ENCODE measurements at regions not wholly inside any gene's neighbourhood (a gene's known extent, or its start where the extent isn't known, plus 50 kb on each side); places are given as distances from the start of the nearest gene placed in this dataset.
"Not testable (repeated sequence)": the region's sequence is repeated elsewhere in the genome, so short reads cannot be mapped to it uniquely, and the experiment has no call there.

DNA sequence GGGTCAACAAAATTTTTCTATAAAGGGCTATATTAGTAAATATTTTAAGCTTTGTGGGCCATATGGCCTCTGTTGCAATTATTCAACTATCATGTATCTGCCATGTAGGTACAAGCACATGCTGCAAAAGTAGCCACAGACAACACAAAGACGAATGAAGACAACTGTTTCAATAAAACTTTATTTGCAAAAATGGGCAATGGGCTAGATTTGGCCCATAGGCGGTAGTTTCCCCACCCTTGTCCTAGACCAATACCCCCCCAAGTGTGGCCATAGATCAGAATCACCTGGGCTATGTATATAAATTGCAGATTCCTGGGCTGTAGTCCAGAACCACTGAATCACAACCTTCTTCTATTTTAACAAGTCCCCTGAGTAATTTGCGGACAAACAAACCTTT is 331.0 kb upstream of the PSMD7 start:
- no peak for DNase-seq (ENCODE audit: low read depth, low spot score)

- no peak for DNase-seq (ENCODE audit: low read depth, low spot score)
These were observed 339.8 kb upstream of the PSMD7 start for GRCh38 chr16:73956587-73957494.

- no peak for DNase-seq (ENCODE audit: low read depth, low spot score)
These were observed 340.9 kb upstream of the PSMD7 start for GRCh38 chr16:73955702-73956101.

DNA sequence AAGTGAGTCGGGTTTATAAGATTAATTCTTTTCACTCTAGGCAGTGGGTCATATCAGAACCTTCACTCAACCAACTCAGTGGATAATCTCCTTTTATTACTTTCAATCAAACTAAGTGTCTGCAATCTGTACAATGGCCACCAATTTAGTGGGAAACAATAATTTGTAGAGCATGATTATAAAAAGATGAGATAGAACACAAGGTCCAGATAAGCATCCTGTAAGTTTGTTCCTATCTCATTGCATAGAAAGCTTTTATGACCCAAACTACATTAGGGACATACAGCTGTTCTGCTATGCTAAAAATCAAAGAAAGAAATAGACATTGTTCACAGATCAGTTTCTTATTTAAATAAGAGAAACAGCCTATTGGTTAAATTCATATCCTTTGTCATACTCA is 341.4 kb upstream of the PSMD7 start:
- no peak for DNase-seq (ENCODE audit: low read depth, low spot score)

DNA sequence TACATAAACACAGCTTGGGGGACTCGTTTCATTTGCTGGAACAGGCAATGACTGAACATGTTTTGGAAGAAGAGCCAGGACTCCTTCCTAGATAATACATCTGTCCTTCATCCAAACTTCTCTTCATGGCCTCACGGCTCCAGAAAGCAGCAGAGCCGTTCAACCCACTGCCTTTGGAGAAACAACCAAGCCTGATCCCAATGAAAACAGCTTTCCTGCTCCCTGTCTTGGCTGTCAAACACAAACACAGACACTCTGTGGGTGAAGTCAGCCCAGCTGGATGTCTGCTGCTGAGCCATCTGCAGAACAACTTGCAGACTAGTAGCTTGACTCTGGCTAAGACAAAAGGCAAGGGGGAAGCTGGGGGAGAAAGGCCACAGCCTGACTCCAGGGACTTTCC is 345.1 kb upstream of the PSMD7 start:
- no peak for DNase-seq (ENCODE audit: low read depth, low spot score)

DNA sequence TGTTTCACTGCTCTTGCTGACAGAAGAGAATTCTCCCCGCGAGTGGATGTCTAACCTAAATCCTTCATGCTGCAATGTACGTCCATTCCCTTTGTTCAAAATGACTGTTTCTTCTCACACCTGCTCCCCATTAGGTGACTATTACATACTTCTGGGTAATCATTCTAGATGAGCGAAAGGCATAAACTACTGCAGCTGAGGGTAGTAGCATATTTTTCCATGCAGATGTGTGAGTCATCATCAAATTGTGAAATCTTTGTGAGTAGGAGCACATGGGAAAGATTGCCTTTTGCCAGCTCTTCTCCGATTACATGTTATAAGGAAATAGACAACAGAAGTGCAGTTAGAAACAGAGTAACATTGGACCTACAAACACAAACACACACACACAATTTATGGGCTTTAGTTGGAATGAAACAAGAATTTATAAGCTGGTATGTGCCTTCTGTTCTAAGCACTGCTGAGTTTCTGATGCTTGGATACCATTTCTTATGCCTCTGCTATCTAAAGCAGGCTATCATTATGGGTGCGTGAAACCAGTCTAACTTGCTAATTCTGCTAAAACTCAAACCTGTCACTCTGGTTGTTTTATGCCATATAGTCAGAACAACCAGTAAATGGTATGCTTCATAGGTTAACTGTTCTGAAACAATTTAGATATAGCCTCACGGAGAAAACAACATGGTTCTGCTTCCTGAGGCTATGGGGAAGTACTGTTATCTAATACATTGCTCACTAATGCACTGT is 346.9 kb upstream of the PSMD7 start:
- no peak for DNase-seq (ENCODE audit: low read depth, low spot score)

GRCh38 chr16:73945631-73946030 is 351.0 kb upstream of the PSMD7 start:
- DNase-seq (ENCODE audit: low read depth, low spot score) = no peak

- not testable (repeated sequence) for DNase-seq (ENCODE audit: low read depth, low spot score)
These were observed 353.4 kb upstream of the PSMD7 start for GRCh38 chr16:73943184-73943583.

DNA sequence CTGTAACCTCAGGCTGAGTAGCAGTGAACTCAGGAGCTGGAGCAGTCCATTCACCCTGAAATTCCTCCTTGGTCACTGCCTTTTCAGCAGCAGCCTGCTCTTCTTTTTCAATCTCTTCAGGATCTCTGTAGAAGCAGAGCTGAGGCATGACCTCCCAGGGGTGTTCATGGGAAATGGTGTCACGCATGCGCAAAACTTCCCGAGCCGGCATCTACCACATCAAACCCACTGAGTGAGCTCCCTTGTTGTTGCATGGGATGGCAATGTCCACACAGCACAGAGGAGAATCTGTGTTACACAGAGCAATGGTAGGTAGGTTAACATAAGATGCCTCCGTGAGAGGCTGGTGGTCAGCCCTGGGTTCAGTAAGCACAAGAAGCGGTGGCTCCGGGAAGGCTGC is 355.8 kb upstream of the PSMD7 start:
- not testable (repeated sequence) for DNase-seq (ENCODE audit: low read depth, low spot score)

GRCh38 chr16:73923951-73924350 is 372.7 kb upstream of the PSMD7 start:
- no peak for DNase-seq (ENCODE audit: low read depth, low spot score)

DNA sequence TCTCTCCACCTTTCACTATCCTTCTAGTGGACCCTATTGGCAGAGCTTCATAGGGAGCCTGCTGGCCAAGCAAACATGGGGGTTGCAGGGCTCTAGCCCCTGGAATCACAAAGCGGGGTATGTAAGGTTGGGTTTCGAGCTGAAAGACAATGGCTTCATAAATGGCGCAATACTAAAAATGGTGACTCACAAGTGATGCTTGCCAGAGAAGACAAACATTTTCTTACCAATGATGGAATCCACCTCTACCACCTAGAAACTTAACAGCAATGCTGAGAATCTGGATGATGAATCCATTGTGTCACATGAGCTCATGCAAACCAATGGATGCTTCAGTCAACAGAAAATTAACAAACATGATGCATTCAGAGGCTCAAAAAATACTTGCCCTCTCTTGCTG is 375.3 kb upstream of the PSMD7 start:
- no peak for DNase-seq (ENCODE audit: low read depth, low spot score)

DNA sequence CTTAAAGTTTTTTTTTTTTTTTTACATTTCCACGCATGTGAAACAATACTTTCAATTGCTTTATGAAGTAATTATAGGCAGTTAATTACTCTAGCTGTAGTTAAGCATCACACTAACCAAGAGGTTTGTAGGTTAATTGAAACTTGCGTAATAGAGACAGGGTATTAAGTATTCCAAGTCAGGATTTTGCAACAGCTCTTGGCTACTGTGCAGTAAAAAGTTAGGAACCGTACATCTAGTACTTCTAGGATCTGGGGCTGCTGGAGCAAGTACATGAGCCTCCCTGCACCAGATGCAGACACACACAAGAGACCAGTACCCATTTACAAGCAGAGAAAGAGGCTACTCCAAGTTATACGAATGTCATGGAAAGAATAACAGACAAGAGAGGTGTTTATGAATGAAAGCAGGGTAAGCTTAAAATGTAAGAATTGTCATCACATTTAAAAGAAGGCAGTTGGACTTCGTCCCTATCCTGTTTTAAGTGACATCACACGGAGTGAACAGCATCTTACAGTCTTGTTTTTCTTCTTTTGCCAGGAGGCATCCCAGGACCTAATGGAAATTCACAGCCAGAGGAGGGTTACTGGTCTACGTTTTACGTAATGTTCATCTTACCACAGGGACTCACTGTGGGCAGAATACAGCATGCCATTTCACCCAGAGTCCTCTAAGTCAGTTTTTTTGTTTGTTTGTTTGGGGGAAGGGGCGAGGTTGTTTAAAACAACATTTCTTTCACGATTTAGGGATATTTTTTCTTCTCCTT is 379.6 kb upstream of the PSMD7 start:
- DNase-seq (ENCODE audit: low read depth, low spot score) = no peak

DNA sequence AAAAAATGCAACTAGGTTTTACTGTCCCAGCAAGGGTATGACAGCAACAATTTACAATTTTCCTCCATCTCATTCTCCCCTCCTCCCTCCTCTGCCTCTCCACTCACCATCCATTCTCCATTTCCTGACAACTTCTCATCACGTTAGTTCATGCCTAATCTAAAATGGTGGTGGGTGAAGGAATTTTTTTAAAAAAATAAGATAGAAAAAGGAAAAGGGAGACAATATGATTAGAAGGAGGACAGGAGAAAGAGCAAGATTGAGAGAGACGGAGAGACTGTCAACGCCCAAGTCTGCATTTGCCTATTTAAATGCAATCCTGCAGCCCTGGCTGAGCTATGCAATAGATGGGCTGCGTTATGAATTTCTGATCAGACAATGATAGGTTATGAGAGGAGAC is 380.7 kb upstream of the PSMD7 start:
- no peak for DNase-seq (ENCODE audit: low read depth, low spot score)

DNA sequence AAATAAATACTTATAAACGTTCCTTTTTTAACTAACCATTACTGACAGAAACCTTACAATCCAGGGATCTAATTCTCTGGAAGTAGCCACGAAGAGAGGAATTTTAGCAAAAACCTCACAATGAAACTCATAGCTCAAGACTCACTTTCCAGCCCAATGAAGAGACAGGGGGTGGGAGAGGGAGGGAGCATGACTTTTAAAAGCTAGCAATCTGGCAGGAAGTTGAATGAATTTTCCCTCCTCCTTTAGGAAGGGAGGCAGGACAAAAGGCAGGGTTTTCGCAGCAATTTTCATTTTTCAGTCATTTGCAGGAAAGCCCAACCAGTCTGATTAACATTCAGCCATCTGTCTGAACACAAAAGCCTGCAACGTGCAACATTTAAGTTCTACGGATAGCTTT is 381.5 kb upstream of the PSMD7 start:
- no peak for DNase-seq (ENCODE audit: low read depth, low spot score)

DNA sequence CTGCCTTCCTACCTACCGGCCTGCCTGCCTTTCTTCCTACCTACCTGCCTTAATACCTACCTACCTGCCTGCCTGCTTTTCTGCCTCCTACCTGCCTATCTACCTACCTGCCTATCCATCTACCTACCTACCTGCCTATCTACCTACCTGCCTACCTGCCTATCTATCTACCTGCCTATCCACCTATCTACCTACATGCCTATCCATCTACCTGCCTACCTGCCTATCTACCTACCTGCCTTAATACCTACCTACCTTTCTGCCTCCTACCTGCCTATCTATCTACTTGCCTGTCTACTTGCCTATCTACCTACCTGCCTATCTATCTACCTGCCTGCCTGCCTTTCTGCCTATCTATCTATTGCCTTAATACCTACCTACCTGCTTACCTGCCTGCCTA is 383.8 kb upstream of the PSMD7 start:
- DNase-seq (ENCODE audit: low read depth, low spot score) = no peak

GRCh38 chr16:73912281-73912680 is 384.3 kb upstream of the PSMD7 start:
- no peak for DNase-seq (ENCODE audit: low read depth, low spot score)

DNA sequence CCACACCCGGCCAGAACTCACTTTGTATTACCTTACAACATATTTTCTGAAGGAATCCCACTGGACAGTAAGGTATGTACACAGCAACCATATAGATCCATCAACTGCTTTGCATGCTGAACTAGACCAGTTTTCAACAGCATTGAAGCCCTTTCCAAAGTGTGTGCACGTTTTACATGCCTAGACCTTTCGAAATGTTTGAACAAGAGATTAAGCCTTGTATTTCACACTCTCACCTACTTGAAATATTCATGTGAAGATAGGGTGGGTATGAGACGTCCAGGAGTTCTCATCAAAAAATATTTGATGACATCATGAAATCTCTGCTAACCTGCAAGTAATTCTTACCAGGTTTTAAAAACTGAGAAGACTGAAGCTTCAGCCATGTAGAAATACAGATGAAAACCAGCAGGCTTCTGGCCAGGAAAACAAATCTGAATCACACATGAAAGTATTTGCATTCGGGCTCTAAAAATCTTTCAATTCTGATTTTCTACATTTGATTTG is 387.0 kb upstream of the PSMD7 start:
- no peak for DNase-seq (ENCODE audit: low read depth, low spot score)

DNA sequence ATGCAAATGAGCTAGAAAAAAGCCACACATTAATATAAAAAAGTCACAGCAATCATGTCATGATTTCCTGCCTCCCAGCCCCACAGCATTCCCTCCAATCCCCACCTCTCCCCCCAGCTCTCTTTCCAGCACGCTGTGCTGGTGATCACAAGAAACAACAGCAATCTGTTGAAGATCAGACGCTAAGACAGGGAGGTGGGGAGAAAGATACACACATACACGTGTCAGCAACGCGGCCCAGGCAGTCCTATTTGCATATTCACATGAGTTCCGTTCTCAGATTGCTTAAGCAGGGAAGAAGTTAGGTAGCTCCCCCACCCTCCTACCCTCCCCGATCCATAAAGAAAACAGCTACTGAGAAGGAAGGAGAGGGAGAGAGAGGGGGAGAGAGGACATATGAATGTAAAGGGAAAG is 405.5 kb upstream of the PSMD7 start:
- DNase-seq (ENCODE audit: low read depth, low spot score) = no peak

DNA sequence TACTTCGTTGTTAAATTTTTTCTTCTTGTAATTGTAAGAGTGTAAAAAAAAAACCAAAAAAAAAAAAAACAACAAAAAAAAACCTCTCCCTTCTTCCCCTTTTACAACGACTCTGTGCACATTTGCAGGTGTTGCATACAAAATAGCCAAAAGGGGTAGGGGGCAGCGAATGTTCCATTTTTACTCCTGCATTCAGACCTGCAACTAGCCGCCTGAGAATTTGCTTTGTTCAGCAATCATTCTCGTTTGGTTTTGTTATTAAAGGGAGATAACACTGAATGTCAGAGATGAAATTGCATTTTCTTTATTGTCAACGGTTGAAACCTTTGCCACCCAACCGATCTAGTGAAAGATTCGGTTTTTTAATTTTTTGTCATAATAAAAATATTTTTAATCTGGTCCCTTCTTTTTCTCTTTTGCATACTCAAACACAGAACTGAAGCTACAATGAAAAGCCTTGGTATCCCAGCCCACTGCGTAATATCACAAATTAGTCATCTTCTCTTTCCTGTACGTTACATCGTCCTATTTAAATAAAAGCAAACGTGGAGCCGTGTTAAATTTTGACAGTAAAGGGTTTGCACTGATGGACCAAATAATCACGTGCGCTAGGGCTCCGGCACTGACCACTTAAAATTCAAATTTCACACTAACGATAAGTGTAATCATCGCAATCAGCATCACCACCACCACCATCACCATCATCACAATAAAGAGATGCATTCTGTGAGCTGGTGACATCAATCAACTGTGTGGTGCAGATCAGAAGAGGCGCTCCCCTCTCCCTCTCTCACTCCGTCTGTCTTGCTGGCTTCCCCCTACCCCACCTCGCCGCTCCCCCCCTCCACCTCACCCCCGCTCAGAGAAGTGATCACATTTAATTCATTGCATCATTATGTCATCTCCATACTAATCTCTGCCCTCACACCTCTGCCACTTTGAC is 406.2 kb upstream of the PSMD7 start:
- DNase-seq (ENCODE audit: low read depth, low spot score) = no peak

GRCh38 chr16:73888840-73889490 is 407.6 kb upstream of the PSMD7 start:
- DNase-seq (ENCODE audit: low read depth, low spot score) = no peak
